HG03095 (cell line): ENCODE measurements at regions not wholly inside any gene's neighbourhood (a gene's known extent, or its start where the extent isn't known, plus 50 kb on each side); places are given as distances from the start of the nearest gene placed in this dataset.

Source experiments
- ATAC-seq: cut with Tn5 transposase; IDR thresholded peaks from one replicate; pipeline ENCODE4 v1.9.1; 2021; ENCODE audit warnings: moderate library complexity; ENCODE audit not compliant: unreplicated experiment

GRCh38 chr2:107419191-107419590 lies 407.5 kb upstream of the RGPD4 start:
- no peak for ATAC-seq

- ATAC-seq = no peak
Measured at GRCh38 chr2:107428781-107429180, 397.9 kb upstream of the RGPD4 start.

GRCh38 chr2:107430006-107430405 lies 396.7 kb upstream of the RGPD4 start:
- ATAC-seq = no peak

- no peak for ATAC-seq
Measured at GRCh38 chr2:107430596-107431266, 396.0 kb upstream of the RGPD4 start.

GRCh38 chr2:107436281-107436680 lies 390.4 kb upstream of the RGPD4 start:
- ATAC-seq = no peak

GRCh38 chr2:107437265-107437664 lies 389.4 kb upstream of the RGPD4 start:
- no peak for ATAC-seq

GRCh38 chr2:107437807-107438206 lies 388.9 kb upstream of the RGPD4 start:
- no peak for ATAC-seq

GRCh38 chr2:107448160-107448559 lies 378.5 kb upstream of the RGPD4 start:
- ATAC-seq = no peak

GRCh38 chr2:107461301-107461700 lies 365.4 kb upstream of the RGPD4 start:
- no peak for ATAC-seq

GRCh38 chr2:107462181-107462580 lies 364.5 kb upstream of the RGPD4 start:
- no peak for ATAC-seq

GRCh38 chr2:107466241-107466640 lies 360.5 kb upstream of the RGPD4 start:
- ATAC-seq = no peak

- ATAC-seq = no peak
Measured at GRCh38 chr2:107466984-107467773, 359.5 kb upstream of the RGPD4 start.

GRCh38 chr2:107469437-107469995 lies 357.2 kb upstream of the RGPD4 start:
- no peak for ATAC-seq

GRCh38 chr2:107473150-107473549 lies 353.5 kb upstream of the RGPD4 start:
- ATAC-seq = no peak

- ATAC-seq = no peak
Measured at GRCh38 chr2:107475859-107476258, 350.8 kb upstream of the RGPD4 start.

- ATAC-seq = no peak
Measured at GRCh38 chr2:107502539-107502938, 324.2 kb upstream of the RGPD4 start.

- ATAC-seq = no peak
Measured at GRCh38 chr2:107511970-107512789, 314.5 kb upstream of the RGPD4 start.

GRCh38 chr2:107525406-107525805 lies 301.3 kb upstream of the RGPD4 start:
- ATAC-seq = no peak

GRCh38 chr2:107529146-107529545 lies 297.5 kb upstream of the RGPD4 start:
- ATAC-seq = no peak

GRCh38 chr2:107530046-107530445 lies 296.6 kb upstream of the RGPD4 start:
- ATAC-seq = no peak

- no peak for ATAC-seq
Measured at GRCh38 chr2:107534926-107535325, 291.8 kb upstream of the RGPD4 start.
